ENCODE measurements at regions not wholly inside any gene's neighbourhood (a gene's known extent, or its start where the extent isn't known, plus 50 kb on each side); places are given as distances from the start of the nearest gene placed in this dataset.
A peak's percentile ranks its signal among the peaks of the same experiment; 100 is the strongest.
"Not testable (repeated sequence)": the region's sequence is repeated elsewhere in the genome, so short reads cannot be mapped to it uniquely, and the experiment has no call there.

GRCh38 chr12:42910656-42911055 lies 321.1 kb upstream of the PRICKLE1 start:
- Histone ChIP-seq H3K36me3 (ENCODE audit: control insufficient read depth in 1 of 2, insufficient read depth in 2 of 2, low read length in 1 of 2) (no peaks in the 10 kb centered on the region), H3K9me3 (ENCODE audit: control insufficient read depth, low read length) (no peaks in the 10 kb centered on the region), H3K27me3 (ENCODE audit: control insufficient read depth in 1 of 2, insufficient read depth in 2 of 2, low read length in 1 of 2) (no peaks in the 10 kb centered on the region), H3K4me3 (ENCODE audit: low read length in 2 of 2) (no peak overlapping the region), H3K27ac (ENCODE audit: low read depth in 1 of 2, low read length in 2 of 2) (no peak overlapping the region), H3K4me1 (ENCODE audit: control insufficient read depth in 1 of 2, insufficient read depth in 2 of 2, low read length in 2 of 2) (no peaks in the 10 kb centered on the region)
- ATAC-seq (ENCODE audit: low FRiP score) (no peak), DNase-seq (no peak)
- intact Hi-C loops (cut with DNase I), result no loop called here
- WGBS, 2 donors, result 63 to 87% methylated on average over 6 of the region's 6 CpGs

GRCh38 chr12:42908712-42909111 lies 319.2 kb upstream of the PRICKLE1 start:
- Histone ChIP-seq H3K27me3 (ENCODE audit: control insufficient read depth in 1 of 2, insufficient read depth in 2 of 2, low read length in 1 of 2) (no peaks in the 10 kb centered on the region), H3K4me1 (ENCODE audit: control insufficient read depth in 1 of 2, insufficient read depth in 2 of 2, low read length in 2 of 2) (no peaks in the 10 kb centered on the region), H3K9me3 (ENCODE audit: control insufficient read depth, low read length) (no peaks in the 10 kb centered on the region), H3K4me3 (ENCODE audit: low read length in 2 of 2) (no peak overlapping the region), H3K27ac (ENCODE audit: low read depth in 1 of 2, low read length in 2 of 2) (no peak overlapping the region), H3K36me3 (ENCODE audit: control insufficient read depth in 1 of 2, insufficient read depth in 2 of 2, low read length in 1 of 2) (no peaks in the 10 kb centered on the region)
- ATAC-seq (ENCODE audit: low FRiP score), result no peak
- DNase-seq, result no peak
- intact Hi-C loops (cut with DNase I), result no loop called here
- 5 to 17% methylated on average over 6 of the region's 6 CpGs for WGBS, 2 donors

- H3K27me3 ChIP-seq (ENCODE audit: control insufficient read depth in 1 of 2, insufficient read depth in 2 of 2, low read length in 1 of 2); H3K4me1 ChIP-seq (ENCODE audit: control insufficient read depth in 1 of 2, insufficient read depth in 2 of 2, low read length in 2 of 2); ATAC-seq (ENCODE audit: low FRiP score); H3K27ac ChIP-seq (ENCODE audit: low read depth in 1 of 2, low read length in 2 of 2); DNase-seq; H3K4me3 ChIP-seq (ENCODE audit: low read length in 2 of 2); H3K36me3 ChIP-seq (ENCODE audit: control insufficient read depth in 1 of 2, insufficient read depth in 2 of 2, low read length in 1 of 2); H3K9me3 ChIP-seq (ENCODE audit: control insufficient read depth, low read length); intact Hi-C loops (cut with DNase I): not testable (repeated sequence)
- 92 to 97% methylated on average over 2 of the region's 2 CpGs for WGBS, 2 donors
Measured at GRCh38 chr12:42906801-42907200, 317.3 kb upstream of the PRICKLE1 start.

DNA sequence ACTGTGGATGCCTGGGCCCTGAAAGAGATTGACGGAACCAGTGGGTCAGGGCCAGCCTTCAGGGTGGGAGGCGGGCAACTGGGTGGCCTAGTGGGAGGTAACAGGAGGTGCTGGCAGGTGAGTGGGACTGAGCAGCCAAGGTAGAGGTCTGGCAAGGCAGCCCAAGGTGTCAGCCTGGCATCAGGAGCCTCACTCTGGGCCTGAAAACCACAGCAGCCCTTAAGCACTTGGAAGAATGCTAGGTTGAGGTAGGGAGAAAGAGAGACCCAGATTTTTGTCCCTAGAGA lies 315.8 kb upstream of the PRICKLE1 start:
- Histone ChIP-seq H3K36me3 (ENCODE audit: control insufficient read depth in 1 of 2, insufficient read depth in 2 of 2, low read length in 1 of 2) (no peaks in the 10 kb centered on the region), H3K4me3 (ENCODE audit: low read length in 2 of 2) (no peak overlapping the region), H3K4me1 (ENCODE audit: control insufficient read depth in 1 of 2, insufficient read depth in 2 of 2, low read length in 2 of 2) (no peaks in the 10 kb centered on the region), H3K9me3 (ENCODE audit: control insufficient read depth, low read length) (no peaks in the 10 kb centered on the region), H3K27me3 (ENCODE audit: control insufficient read depth in 1 of 2, insufficient read depth in 2 of 2, low read length in 1 of 2) (no peaks in the 10 kb centered on the region), H3K27ac (ENCODE audit: low read depth in 1 of 2, low read length in 2 of 2) (no peak overlapping the region)
- ATAC-seq (ENCODE audit: low FRiP score) (no peak), DNase-seq (no peak)
- WGBS, 2 donors, result 99 to 100% methylated on average over 2 of the region's 2 CpGs
- intact Hi-C loops (cut with DNase I), result no loop called here

- WGBS, 2 donors, result 61% methylated on average over 12 of the region's 12 CpGs
- intact Hi-C loops (cut with DNase I), result no loop called here
- no peaks in the 10 kb centered on the region for H3K27me3 ChIP-seq (ENCODE audit: control insufficient read depth in 1 of 2, insufficient read depth in 2 of 2, low read length in 1 of 2)
- ATAC-seq (ENCODE audit: low FRiP score) (peak; percentile 53), DNase-seq (no peak)
- H3K36me3 ChIP-seq (ENCODE audit: control insufficient read depth in 1 of 2, insufficient read depth in 2 of 2, low read length in 1 of 2), result no peaks in the 10 kb centered on the region
- H3K9me3 ChIP-seq (ENCODE audit: control insufficient read depth, low read length), result no peaks in the 10 kb centered on the region
- no peaks in the 10 kb centered on the region for H3K4me1 ChIP-seq (ENCODE audit: control insufficient read depth in 1 of 2, insufficient read depth in 2 of 2, low read length in 2 of 2)
- H3K4me3 ChIP-seq (ENCODE audit: low read length in 2 of 2), result no peak overlapping the region
- H3K27ac ChIP-seq (ENCODE audit: low read depth in 1 of 2, low read length in 2 of 2), result no peak overlapping the region
Measured at GRCh38 chr12:42904683-42905418, 315.3 kb upstream of the PRICKLE1 start.

- ATAC-seq (ENCODE audit: low FRiP score) (no peak), DNase-seq (no peak)
- no peak overlapping the region for H3K27ac ChIP-seq (ENCODE audit: low read depth in 1 of 2, low read length in 2 of 2)
- WGBS, 2 donors, result 1 to 12% methylated on average over 3 of the region's 3 CpGs
- H3K36me3 ChIP-seq (ENCODE audit: control insufficient read depth in 1 of 2, insufficient read depth in 2 of 2, low read length in 1 of 2), result no peaks in the 10 kb centered on the region
- H3K27me3 ChIP-seq (ENCODE audit: control insufficient read depth in 1 of 2, insufficient read depth in 2 of 2, low read length in 1 of 2), result no peaks in the 10 kb centered on the region
- no peak overlapping the region for H3K4me3 ChIP-seq (ENCODE audit: low read length in 2 of 2)
- intact Hi-C loops (cut with DNase I), result no loop called here
- H3K4me1 ChIP-seq (ENCODE audit: control insufficient read depth in 1 of 2, insufficient read depth in 2 of 2, low read length in 2 of 2), result no peaks in the 10 kb centered on the region
- no peaks in the 10 kb centered on the region for H3K9me3 ChIP-seq (ENCODE audit: control insufficient read depth, low read length)
Measured at GRCh38 chr12:42903736-42904135, 314.2 kb upstream of the PRICKLE1 start.

- Histone ChIP-seq H3K4me1 (ENCODE audit: control insufficient read depth in 1 of 2, insufficient read depth in 2 of 2, low read length in 2 of 2) (no peaks in the 10 kb centered on the region), H3K4me3 (ENCODE audit: low read length in 2 of 2) (no peak overlapping the region), H3K36me3 (ENCODE audit: control insufficient read depth in 1 of 2, insufficient read depth in 2 of 2, low read length in 1 of 2) (no peaks in the 10 kb centered on the region), H3K9me3 (ENCODE audit: control insufficient read depth, low read length) (no peaks in the 10 kb centered on the region), H3K27me3 (ENCODE audit: control insufficient read depth in 1 of 2, insufficient read depth in 2 of 2, low read length in 1 of 2) (no peaks in the 10 kb centered on the region), H3K27ac (ENCODE audit: low read depth in 1 of 2, low read length in 2 of 2) (no peak overlapping the region)
- DNase-seq (no peak), ATAC-seq (ENCODE audit: low FRiP score) (no peak)
- intact Hi-C loops (cut with DNase I), result no loop called here
- WGBS, 2 donors, result 97 to 98% methylated on average over 2 of the region's 2 CpGs
Measured at GRCh38 chr12:42902001-42902400, 312.5 kb upstream of the PRICKLE1 start.

DNA sequence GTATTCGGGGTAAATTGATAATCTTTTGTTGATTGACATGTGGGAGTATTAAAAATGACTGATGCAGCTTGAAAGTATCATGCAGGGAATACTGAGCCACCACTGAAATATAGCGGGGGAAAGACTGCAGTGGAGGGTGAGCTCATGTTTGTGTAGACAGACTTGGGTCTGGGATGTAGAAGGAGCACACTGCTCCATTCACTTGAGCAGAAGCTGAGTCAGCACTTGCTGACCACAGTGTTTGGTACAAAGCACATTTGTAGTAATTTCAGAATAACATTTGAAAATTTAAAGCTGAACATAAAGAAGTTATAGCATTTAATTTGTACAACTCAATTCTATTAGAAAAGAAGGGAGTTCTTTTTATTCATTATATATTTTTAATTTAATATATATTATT lies 304.3 kb upstream of the PRICKLE1 start:
- H3K4me3 ChIP-seq (ENCODE audit: low read length in 2 of 2), result no peak overlapping the region
- H3K9me3 ChIP-seq (ENCODE audit: control insufficient read depth, low read length), result no peaks in the 10 kb centered on the region
- no peaks in the 10 kb centered on the region for H3K4me1 ChIP-seq (ENCODE audit: control insufficient read depth in 1 of 2, insufficient read depth in 2 of 2, low read length in 2 of 2)
- intact Hi-C loops (cut with DNase I), result no loop called here
- no peak for DNase-seq
- H3K27me3 ChIP-seq (ENCODE audit: control insufficient read depth in 1 of 2, insufficient read depth in 2 of 2, low read length in 1 of 2), result no peaks in the 10 kb centered on the region
- no peak overlapping the region for H3K27ac ChIP-seq (ENCODE audit: low read depth in 1 of 2, low read length in 2 of 2)
- no peaks in the 10 kb centered on the region for H3K36me3 ChIP-seq (ENCODE audit: control insufficient read depth in 1 of 2, insufficient read depth in 2 of 2, low read length in 1 of 2)
- WGBS, 2 donors, result 88 to 94% methylated on average over 2 of the region's 2 CpGs
- ATAC-seq (ENCODE audit: low FRiP score), result no peak

DNA sequence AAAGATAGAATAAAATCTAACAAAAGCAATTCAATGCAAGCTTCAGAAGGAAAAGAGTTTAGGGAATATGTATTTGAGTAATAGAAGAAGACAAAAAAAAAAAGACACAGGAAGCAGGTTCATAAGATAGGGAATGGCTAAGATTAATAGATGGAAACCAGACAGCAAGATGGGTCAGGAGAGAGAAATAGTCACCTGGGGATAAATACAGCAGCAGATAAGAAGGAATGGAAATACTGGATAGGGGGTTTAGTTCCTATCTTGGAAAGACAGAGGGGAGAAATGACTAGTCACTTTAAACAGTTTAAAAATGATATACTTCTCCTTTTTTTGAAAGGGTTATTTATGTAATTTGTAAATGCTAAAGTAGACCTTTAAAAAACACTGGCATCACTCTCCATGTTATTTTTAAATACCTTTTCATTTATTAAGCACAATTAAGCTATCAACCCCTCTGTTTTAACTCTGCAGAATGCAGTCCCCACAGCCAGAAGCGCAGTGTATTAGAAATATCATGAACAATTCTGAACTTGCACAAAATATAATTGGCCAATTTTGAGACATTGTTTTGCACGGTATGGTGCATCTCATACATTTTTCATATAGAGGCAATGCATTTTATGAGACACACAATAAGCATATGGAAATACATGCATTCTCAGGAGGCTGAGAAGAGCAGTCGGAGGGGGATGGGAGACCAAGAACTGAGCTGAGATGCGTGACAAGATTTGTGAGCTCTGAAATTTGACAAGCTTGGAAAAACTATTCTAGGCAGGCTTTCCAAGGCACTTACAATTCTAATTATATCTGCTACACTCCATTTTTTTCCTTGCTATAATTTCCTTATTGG lies 303.4 kb upstream of the PRICKLE1 start:
- intact Hi-C loops (cut with DNase I), result no loop called here
- no peaks in the 10 kb centered on the region for H3K4me1 ChIP-seq (ENCODE audit: control insufficient read depth in 1 of 2, insufficient read depth in 2 of 2, low read length in 2 of 2)
- no peak for ATAC-seq (ENCODE audit: low FRiP score)
- no peak overlapping the region for H3K4me3 ChIP-seq (ENCODE audit: low read length in 2 of 2)
- WGBS, 2 donors, result 70% methylated on average over 4 of the region's 4 CpGs
- H3K27me3 ChIP-seq (ENCODE audit: control insufficient read depth in 1 of 2, insufficient read depth in 2 of 2, low read length in 1 of 2), result no peaks in the 10 kb centered on the region
- H3K36me3 ChIP-seq (ENCODE audit: control insufficient read depth in 1 of 2, insufficient read depth in 2 of 2, low read length in 1 of 2), result no peaks in the 10 kb centered on the region
- H3K9me3 ChIP-seq (ENCODE audit: control insufficient read depth, low read length), result no peaks in the 10 kb centered on the region
- no peak overlapping the region for H3K27ac ChIP-seq (ENCODE audit: low read depth in 1 of 2, low read length in 2 of 2)
- no peak for DNase-seq
